SU-DHL-6 (cell line): ENCODE measurements at regions not wholly inside any gene's neighbourhood (a gene's known extent, or its start where the extent isn't known, plus 50 kb on each side); places are given as distances from the start of the nearest gene placed in this dataset.

ENCODE experiments used
- H2AFZ ChIP-seq: fragments of 200-600 bp; sonication (generic); 2 replicates; pipeline ENCODE4 v1.6.1; 2014; ENCODE audit warnings: low read depth, mild to moderate bottlenecking, moderate library complexity, mixed read lengths, antibody characterized with exemption, low read length; ENCODE audit not compliant: severe bottlenecking
- H3F3A ChIP-seq: fragments of 200-600 bp; shearing (Covaris generic); 2 replicates; pipeline ENCODE4 v1.6.0; 2016; ENCODE audit warnings: antibody characterized with exemption, mild to moderate bottlenecking; ENCODE audit not compliant: insufficient read depth
- H3K27ac ChIP-seq: fragments of 200-600 bp; sonication (generic); 2 replicates; pipeline ENCODE4 v1.5.1; 2016; ENCODE audit warnings: low read depth, mild to moderate bottlenecking, low read length, moderate library complexity, mixed read lengths
- H3K27me3 ChIP-seq: fragments of 200-600 bp; sonication (generic), shearing (Covaris generic); 2 replicates; pipeline ENCODE4 v1.6.0; 2014; ENCODE audit warnings: mild to moderate bottlenecking, low read length
- H3K36me3 ChIP-seq: fragments of 200-600 bp; sonication (generic); 2 replicates; pipeline ENCODE4 v1.6.1; 2014; ENCODE audit warnings: mild to moderate bottlenecking, low read length, mixed read lengths
- H3K4me2 ChIP-seq: fragments of 300-600, 200-600 bp; shearing (Covaris generic), sonication (generic); 2 replicates; pipeline ENCODE4 v1.6.0; 2014; ENCODE audit warnings: low read length, low read depth, mild to moderate bottlenecking; ENCODE audit not compliant: poor library complexity, severe bottlenecking
- H3K4me3 ChIP-seq: fragments of 200-600 bp; sonication (generic); 2 replicates; pipeline ENCODE4 v1.5.1; 2014; ENCODE audit warnings: antibody characterized with exemption, low read length, mild to moderate bottlenecking, mixed read lengths; ENCODE audit not compliant: insufficient read depth, poor library complexity, severe bottlenecking
- H3K79me2 ChIP-seq: fragments of 200-600 bp; sonication (generic); 2 replicates; pipeline ENCODE4 v1.6.1; 2014; ENCODE audit warnings: mild to moderate bottlenecking, low read length, moderate library complexity; ENCODE audit not compliant: insufficient read depth
- H3K9ac ChIP-seq: fragments of 200-600 bp; sonication (generic); 2 replicates; pipeline ENCODE4 v1.7.0; 2014; ENCODE audit warnings: mild to moderate bottlenecking, low read length
- H3K9me2 ChIP-seq: fragments of 200-600 bp; sonication (generic); replicated peaks from 2 replicates; pipeline ENCODE4 v1.6.1; 2014; ENCODE audit warnings: low read length; ENCODE audit not compliant: insufficient read depth
- H3K9me3 ChIP-seq: fragments of 200-600 bp; sonication (generic); 2 replicates; pipeline ENCODE4 v1.6.1; 2014; ENCODE audit warnings: low read length, mixed read lengths; ENCODE audit not compliant: insufficient read depth
- H4K20me1 ChIP-seq: fragments of 200-600 bp; sonication (generic); 2 replicates; pipeline ENCODE4 v1.6.1; 2014; ENCODE audit warnings: low read depth, mild to moderate bottlenecking, antibody characterized with exemption, low read length, moderate library complexity, mixed read lengths
- CTCF ChIP-seq: fragments of 200-600 bp; sonication (generic); IDR thresholded peaks from one replicate; pipeline ENCODE4 v1.5.1; 2017; ENCODE audit warnings: antibody characterized with exemption, mild to moderate bottlenecking, low read length, moderate library complexity; ENCODE audit not compliant: insufficient read depth, poor library complexity, severe bottlenecking
- EZH2phosphoT487 ChIP-seq: fragments of 200-600 bp; sonication (generic), shearing (Covaris generic); conservative IDR thresholded peaks from 2 replicates; pipeline ENCODE4 v1.6.1; 2018; ENCODE audit warnings: mild to moderate bottlenecking, antibody characterized with exemption, low read length, moderate library complexity, mixed read lengths

- no peak for TF ChIP-seq CTCF
- TF ChIP-seq EZH2phosphoT487, result no peak
- Histone ChIP-seq H3K27ac (no peak overlapping the region), H3K4me3 (no peak overlapping the region), H3K9me2 (no peaks in the 10 kb centered on the region), H3K27me3 (no peaks in the 10 kb centered on the region), H2AFZ (no peak overlapping the region), H3K4me2 (no peak overlapping the region), H3K79me2 (no peaks in the 10 kb centered on the region), H3K9me3 (no peaks in the 10 kb centered on the region), H3K36me3 (no peaks in the 10 kb centered on the region), H4K20me1 (no peaks in the 10 kb centered on the region), H3F3A (no peaks in the 10 kb centered on the region), H3K9ac (no peak overlapping the region)
Observed at GRCh38 chr1:67618285-67619018, 66.5 kb upstream of the GADD45A start.

- Histone ChIP-seq H3K9me2 (no peaks in the 10 kb centered on the region), H3F3A (no peaks in the 10 kb centered on the region), H3K36me3 (no peaks in the 10 kb centered on the region), H4K20me1 (no peaks in the 10 kb centered on the region), H2AFZ (no peak overlapping the region), H3K27me3 (no peaks in the 10 kb centered on the region), H3K9ac (no peak overlapping the region), H3K9me3 (no peaks in the 10 kb centered on the region), H3K4me3 (no peak overlapping the region), H3K79me2 (no peaks in the 10 kb centered on the region), H3K27ac (no peak overlapping the region), H3K4me2 (no peak overlapping the region)
- no peak for TF ChIP-seq CTCF
- no peak for TF ChIP-seq EZH2phosphoT487
Observed at GRCh38 chr1:67619080-67619479, 65.9 kb upstream of the GADD45A start.

- no peaks in the 10 kb centered on the region for H3K79me2 ChIP-seq
- no peak overlapping the region for H3K4me2 ChIP-seq
- no peak for TF ChIP-seq CTCF
- no peak for TF ChIP-seq EZH2phosphoT487
- H2AFZ ChIP-seq, result no peak overlapping the region
- H3K9me3 ChIP-seq, result no peaks in the 10 kb centered on the region
- no peak overlapping the region for H3K27ac ChIP-seq
- H3K36me3 ChIP-seq, result no peaks in the 10 kb centered on the region
- no peaks in the 10 kb centered on the region for H3K27me3 ChIP-seq
- H4K20me1 ChIP-seq, result no peaks in the 10 kb centered on the region
- no peaks in the 10 kb centered on the region for H3K9me2 ChIP-seq
- H3K9ac ChIP-seq, result no peak overlapping the region
- no peaks in the 10 kb centered on the region for H3F3A ChIP-seq
- H3K4me3 ChIP-seq, result no peak overlapping the region
Observed at GRCh38 chr1:67623906-67624305, 61.1 kb upstream of the GADD45A start.
